ENCODE measurements at regions not wholly inside any gene's neighbourhood (a gene's known extent, or its start where the extent isn't known, plus 50 kb on each side); places are given as distances from the start of the nearest gene placed in this dataset.

DNA sequence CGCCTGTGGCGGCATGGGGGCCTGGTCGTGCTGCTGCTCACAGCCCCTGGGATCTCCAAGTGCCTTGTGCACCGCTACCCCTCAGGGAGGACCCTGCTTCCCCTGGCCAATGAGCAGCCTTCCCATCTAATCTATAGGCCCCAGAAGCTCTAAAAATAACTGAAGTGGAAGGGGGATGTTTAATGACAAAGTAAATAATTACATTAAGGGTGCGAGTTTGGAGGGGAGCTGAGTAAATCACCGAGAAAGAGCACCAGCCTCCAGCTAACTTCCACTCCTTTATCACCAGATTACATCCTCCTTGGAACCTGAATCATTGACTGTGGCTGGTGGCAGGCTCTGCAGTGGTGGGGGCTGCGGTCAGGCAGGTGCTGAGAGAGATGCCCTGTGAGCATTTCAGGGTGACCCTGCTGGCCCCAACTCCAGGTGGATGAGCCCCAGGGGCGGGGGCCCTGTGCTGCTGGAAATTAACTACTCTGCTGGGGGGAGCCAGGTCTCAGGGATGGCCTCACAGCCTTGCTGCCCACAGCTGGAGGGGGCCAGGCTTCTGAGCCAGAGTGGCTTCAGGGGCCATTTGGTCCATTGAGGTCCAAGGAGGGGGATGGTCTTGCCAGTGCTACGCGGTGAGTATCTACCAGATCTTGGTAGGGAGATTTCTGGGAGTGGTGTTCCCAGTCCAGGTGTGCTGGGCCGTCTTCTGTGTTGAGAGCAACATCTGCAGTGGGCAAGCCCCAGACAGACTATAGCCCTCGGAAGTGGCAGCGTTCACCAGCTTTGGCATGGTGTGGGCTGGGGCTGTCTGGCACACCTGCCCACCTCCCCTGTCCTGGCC lies 74.2 kb downstream of the GLI2 start:
- DNase-seq, result no peak

DNA sequence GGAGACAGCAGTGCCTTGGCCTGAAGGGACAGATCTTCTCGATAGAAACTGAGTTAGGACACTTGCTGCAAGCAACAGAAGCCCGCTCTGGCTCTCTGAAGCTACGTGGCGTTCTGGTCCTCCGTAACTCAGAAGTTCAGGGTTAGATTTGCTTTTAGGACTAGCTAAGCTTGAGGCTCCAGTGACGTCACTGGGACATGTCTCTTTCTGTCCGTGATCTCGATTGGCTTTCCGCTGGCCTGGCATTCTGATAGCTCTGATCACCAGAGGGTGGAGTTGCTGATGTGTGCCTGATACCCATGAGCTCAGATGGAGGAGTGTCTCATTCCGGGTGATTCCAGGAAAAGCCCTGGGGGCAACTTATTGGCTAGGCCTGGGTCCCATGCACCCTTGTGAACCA lies 75.0 kb downstream of the GLI2 start:
- no peak for DNase-seq

DNA sequence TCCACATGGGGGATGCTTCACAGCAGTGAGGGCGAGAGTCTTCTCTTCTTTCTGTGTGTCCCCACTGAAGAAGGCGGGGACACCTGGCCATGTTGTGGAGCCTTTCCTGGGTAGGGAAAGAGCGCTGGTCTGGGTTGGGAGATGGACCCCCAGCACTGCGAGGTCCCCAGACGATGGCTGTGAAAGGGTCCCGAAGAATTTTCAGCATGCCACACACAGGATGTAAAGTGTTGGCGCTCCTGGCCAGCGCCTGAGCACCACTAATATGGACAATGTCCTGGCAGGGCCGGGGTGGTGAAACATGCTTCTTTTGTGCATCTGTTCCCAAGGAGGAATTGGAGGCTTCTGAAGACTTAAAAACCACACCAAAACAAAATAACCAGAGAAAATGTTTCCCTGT lies 77.2 kb downstream of the GLI2 start:
- no peak for DNase-seq

- DNase-seq, result no peak
These were observed 78.7 kb downstream of the GLI2 start for GRCh38 chr2:120814352-120814751.

GRCh38 chr2:120815292-120815691 lies 79.6 kb downstream of the GLI2 start:
- DNase-seq, result no peak

- no peak for DNase-seq
These were observed 81.7 kb downstream of the GLI2 start for GRCh38 chr2:120817136-120817955.

DNA sequence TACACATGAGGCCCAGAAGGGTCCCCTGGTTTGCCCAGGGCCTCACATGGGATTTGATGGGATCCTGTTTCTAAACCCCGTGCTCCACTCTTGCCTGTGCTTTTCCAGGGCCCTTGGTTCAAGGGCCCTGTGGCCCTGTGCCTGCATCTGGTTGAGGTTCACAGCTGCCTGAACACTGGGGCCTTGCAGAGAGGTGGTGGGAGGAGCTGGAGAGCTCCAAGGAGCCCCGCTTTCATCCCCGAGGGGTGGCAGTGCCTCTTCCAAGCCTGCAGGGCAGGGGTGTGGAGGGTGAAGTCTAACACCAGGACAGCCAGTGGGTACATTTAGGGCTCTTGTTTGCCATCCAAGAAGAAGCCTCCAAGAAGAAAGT lies 82.3 kb downstream of the GLI2 start:
- DNase-seq, result no peak

DNA sequence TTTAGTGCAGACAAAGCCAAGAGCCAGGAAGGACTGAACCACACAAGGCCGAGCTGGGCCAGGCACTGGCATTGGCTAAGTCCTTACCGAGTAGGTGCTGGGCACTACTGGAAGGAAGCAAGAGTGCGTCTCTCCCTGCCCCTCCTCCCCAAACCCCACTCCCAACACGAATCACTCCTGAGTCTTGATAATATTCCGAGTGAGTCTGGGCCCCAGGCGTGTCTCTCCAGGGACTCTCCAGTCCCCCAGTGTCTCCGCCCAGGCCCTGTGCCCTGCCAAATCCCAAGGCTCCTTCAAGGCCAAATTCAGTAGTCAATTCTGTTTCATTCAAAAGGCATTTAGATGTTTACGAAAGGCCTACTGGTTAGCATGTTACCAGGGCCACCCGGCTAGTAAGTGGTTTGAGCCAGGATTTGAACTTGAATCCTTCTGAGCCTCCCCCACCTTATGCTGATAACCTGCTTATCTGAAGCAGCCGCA lies 82.8 kb downstream of the GLI2 start:
- DNase-seq, result no peak

DNA sequence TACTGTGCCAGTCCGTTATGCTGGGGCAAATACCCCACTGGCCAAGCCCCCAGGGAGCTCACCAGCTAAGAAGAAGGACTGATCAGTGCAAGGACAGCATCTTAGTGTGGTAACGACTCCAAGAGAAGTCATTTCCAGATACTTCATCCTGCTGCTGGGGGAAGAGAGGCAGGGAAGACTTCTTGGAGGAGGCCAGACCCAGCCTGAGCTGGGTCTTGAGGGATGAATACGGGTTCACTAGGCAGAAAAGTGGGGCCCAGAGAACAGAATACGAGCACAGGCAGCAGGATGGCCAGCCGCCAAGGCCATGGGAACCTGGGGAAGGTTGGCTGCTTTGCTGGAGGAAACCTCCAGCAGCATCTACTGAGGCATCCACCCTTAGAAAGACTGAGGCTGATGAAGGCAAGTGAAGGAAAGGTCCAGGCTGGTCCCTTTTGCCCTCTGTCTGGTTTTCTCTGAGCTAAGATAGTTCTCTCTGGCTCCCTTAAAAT lies 84.1 kb downstream of the GLI2 start:
- DNase-seq, result no peak

- no peak for DNase-seq
These were observed 84.7 kb downstream of the GLI2 start for GRCh38 chr2:120820263-120820952.

GRCh38 chr2:120820953-120821279 lies 85.2 kb downstream of the GLI2 start:
- no peak for DNase-seq

DNA sequence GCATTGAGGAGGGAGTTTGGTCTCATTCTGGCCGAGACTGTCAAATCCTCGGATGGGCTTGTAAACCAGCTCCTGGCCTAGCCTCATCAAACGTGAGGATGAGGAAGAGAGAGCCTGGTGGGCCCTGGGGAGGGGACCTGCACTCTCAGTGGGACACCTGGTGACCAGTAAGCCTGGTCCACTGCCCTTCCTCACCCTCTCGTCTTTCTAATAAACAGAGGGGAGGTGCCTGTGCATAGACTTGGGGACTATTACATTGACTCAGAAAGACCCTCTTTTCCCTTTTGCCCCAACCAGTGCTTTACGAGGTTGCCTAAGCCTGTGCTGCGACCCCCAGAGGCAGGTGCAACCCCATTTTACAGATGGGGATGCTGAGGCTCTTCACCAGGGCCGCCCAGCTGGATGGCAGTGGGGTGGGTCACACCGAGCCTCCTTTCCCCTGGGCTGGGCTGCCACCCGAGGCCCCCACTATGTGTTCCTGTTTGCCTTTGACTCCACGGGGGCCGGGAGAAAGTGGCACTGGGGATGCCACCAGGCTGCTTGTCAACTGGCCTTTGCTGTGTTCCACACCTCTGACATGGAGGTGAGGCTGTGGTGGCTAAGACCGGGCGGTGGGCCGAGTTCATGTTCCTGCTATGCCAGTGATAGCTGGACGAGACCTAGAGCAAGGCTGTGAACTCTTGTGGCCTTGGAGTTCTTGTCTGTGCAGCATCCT lies 85.9 kb downstream of the GLI2 start:
- no peak for DNase-seq

DNA sequence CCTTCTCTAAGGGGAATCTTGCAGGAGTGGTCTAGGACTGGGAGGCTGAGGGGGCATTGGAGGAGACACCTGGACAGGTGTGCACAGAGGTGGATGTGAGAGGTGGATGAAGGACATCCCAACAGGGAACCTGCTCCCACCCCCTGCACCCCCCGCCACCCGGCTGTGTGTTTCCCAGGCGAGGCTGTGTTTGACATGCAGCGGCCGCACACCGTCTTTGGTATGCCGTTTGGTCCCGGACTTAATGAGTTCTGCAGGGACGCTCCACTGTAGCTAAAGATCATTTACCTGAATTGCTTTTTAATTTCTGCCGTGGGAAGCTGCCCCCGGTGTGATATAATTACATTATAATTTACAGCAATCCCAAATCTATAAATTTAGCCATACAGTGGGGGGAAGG lies 87.3 kb downstream of the GLI2 start:
- DNase-seq, result no peak

DNA sequence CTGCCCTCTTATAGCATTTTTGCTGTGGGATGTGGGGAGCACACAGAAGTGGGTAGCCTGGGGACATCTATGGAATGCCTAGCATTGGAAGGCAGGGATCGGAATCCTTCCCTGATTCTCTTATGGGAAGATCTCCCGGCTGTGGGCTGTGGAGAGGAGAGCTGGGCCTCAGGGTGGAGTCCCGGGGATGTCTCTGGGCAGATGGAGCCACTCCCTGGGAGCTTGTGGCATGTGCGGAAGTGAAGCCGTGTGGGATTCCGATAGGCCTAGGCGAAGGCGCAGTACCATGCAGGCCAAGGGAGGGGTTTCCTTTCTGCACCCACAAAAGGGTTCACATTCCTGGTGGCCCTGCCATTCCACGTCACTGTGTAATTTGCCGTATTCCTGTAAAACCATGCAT lies 87.9 kb downstream of the GLI2 start:
- no peak for DNase-seq

- no peak for DNase-seq
These were observed 88.6 kb downstream of the GLI2 start for GRCh38 chr2:120824246-120824645.

GRCh38 chr2:120825370-120826259 lies 89.9 kb downstream of the GLI2 start:
- DNase-seq, result no peak

- no peak for DNase-seq
These were observed 90.6 kb downstream of the GLI2 start for GRCh38 chr2:120826260-120826648.

GRCh38 chr2:120826716-120827410 lies 91.2 kb downstream of the GLI2 start:
- no peak for DNase-seq

GRCh38 chr2:120828066-120828465 lies 92.4 kb downstream of the GLI2 start:
- no peak for DNase-seq

- DNase-seq, result no peak
These were observed 93.4 kb downstream of the GLI2 start for GRCh38 chr2:120828829-120829632.

Data from DMS53 (cell line).